Ectodermal cell (in vitro differentiated cells): ENCODE measurements at regions not wholly inside any gene's neighbourhood (a gene's known extent, or its start where the extent isn't known, plus 50 kb on each side); places are given as distances from the start of the nearest gene placed in this dataset.

ENCODE experiments used
- H3K27ac ChIP-seq: 2 replicates; pipeline ENCODE4 v1.7.0; 2013; ENCODE audit warnings: mild to moderate bottlenecking, low read depth, low read length; ENCODE audit not compliant: insufficient read depth, poor library complexity, severe bottlenecking
- H3K27me3 ChIP-seq: 2 replicates; pipeline ENCODE4 v1.7.0; 2013; ENCODE audit warnings: mild to moderate bottlenecking, low read length; ENCODE audit not compliant: insufficient read depth, control insufficient read depth, poor library complexity, severe bottlenecking
- H3K36me3 ChIP-seq: one replicate; pipeline ENCODE4 v1.7.0; 2013; ENCODE audit warnings: low read length; ENCODE audit not compliant: control insufficient read depth, insufficient read depth
- H3K4me1 ChIP-seq: one replicate; pipeline ENCODE4 v1.7.0; 2013; ENCODE audit warnings: low read length; ENCODE audit not compliant: control insufficient read depth, insufficient read depth
- H3K4me3 ChIP-seq: 2 replicates; pipeline ENCODE4 v1.7.0; 2013; ENCODE audit warnings: low read depth, low read length, control low read depth; ENCODE audit not compliant: insufficient read depth
- H3K9me3 ChIP-seq: 2 replicates; pipeline ENCODE4 v1.7.0; 2013; ENCODE audit warnings: mild to moderate bottlenecking, low read length, moderate library complexity; ENCODE audit not compliant: control insufficient read depth
- WGBS, 2 experiments: methylation state at CpG; one replicate each; pipeline ENCODE4 v1.1.7; 2013; ENCODE audit warnings: missing lambda C conversion rate in 2 of 2; 5-methylcytosine and 5-hydroxymethylcytosine counted together

DNA sequence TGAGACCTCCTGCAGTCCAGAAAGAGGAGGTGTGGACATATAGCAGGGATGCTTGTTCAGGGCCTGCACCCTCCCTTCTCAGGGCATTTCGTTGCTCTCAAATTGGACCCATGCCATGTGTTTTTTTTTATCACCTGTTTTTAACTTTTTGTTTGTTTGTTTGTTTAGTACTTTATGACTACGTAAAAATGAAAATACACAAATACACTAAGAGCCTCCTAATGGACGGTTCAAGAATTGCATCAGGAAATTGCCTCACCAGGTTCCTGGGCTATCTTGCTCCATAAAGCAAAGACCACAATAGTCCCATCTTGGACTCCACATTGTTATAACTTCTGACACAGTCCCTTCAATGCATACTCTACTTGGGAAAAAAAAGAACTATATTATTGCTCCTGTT is 1685.9 kb upstream of the TENM3 start:
- H3K36me3 ChIP-seq: no peaks in the 10 kb centered on the region
- H3K27me3 ChIP-seq: no peaks in the 10 kb centered on the region
- H3K4me3 ChIP-seq: no peak overlapping the region
- no peaks in the 10 kb centered on the region for H3K4me1 ChIP-seq
- WGBS, 2 experiments: 90 to 97% methylated on average over 2 to 3 of the region's 3 CpGs
- H3K27ac ChIP-seq: no peak overlapping the region
- H3K9me3 ChIP-seq: no peaks in the 10 kb centered on the region

DNA sequence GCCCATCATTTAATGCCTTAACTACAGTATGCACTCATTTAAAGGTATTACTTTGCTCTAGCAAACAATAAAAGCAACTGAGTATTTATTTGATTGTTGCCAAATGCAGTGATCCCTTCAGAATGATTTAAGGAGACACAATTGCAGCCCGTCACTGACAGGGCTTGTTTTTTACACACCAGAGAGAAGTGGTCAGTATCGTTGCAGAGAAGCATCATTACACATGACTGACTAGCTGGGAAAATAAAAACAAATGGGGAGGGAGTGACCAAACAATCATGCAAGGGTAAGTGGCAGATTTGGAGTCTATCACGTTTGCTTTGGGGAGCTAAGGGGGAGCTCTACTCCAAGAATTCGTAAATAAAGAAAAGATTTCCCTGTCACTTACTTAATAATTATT is 1685.3 kb upstream of the TENM3 start:
- no peak overlapping the region for H3K4me3 ChIP-seq
- H3K27ac ChIP-seq: no peak overlapping the region
- no peaks in the 10 kb centered on the region for H3K27me3 ChIP-seq
- H3K36me3 ChIP-seq: no peaks in the 10 kb centered on the region
- WGBS, 2 experiments: 86 to 88% methylated on average over 3 to 4 of the region's 4 CpGs
- no peaks in the 10 kb centered on the region for H3K9me3 ChIP-seq
- no peaks in the 10 kb centered on the region for H3K4me1 ChIP-seq

DNA sequence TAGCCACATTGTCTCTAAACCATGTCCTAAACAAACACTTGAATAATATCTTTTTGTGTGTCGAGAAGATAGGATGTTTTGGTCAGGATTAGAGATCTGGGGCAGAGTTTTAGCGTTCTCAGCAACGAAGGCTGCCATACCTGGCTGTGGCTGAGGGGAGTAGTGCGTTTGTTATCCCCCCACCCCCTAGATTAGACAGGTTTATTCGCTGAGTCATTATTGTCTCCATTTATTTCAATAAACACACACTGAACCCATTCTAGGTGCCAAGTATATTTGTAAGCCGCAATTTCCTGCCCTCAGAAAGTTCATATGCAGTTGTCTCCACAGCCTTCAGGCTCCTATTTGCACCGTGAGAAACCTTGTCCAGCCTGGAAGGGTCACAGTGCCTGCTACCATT is 1684.8 kb upstream of the TENM3 start:
- Histone ChIP-seq H3K4me3 (no peak overlapping the region), H3K27ac (no peak overlapping the region), H3K4me1 (no peaks in the 10 kb centered on the region), H3K27me3 (no peaks in the 10 kb centered on the region), H3K36me3 (no peaks in the 10 kb centered on the region), H3K9me3 (no peaks in the 10 kb centered on the region)
- 78 to 81% methylated on average over 7 of the region's 7 CpGs for WGBS, 2 experiments

DNA sequence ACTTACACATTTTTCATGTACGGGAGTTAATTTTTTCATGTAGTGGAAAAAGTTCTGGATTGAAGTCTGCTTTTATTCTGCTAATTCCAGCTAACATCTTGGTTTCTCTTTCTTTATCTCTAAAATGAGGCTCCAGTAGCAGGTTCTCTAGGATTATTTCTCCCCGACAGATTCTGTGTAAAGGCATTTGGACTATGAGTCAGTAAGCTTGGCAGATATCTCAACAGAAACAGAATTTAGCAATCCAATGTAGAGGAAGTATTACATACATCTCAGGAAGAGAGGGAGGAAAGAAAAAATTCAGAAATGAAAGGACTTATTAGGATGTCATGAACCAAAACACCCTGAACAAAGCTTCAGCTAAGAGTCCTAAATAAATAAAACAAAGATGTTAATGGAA is 1682.3 kb upstream of the TENM3 start:
- Histone ChIP-seq H3K27ac (no peak overlapping the region), H3K4me1 (no peaks in the 10 kb centered on the region), H3K36me3 (no peaks in the 10 kb centered on the region), H3K9me3 (no peaks in the 10 kb centered on the region), H3K27me3 (no peaks in the 10 kb centered on the region), H3K4me3 (no peak overlapping the region)
- 94 to 100% methylated on average over 1 to 2 of the region's 2 CpGs for WGBS, 2 experiments

DNA sequence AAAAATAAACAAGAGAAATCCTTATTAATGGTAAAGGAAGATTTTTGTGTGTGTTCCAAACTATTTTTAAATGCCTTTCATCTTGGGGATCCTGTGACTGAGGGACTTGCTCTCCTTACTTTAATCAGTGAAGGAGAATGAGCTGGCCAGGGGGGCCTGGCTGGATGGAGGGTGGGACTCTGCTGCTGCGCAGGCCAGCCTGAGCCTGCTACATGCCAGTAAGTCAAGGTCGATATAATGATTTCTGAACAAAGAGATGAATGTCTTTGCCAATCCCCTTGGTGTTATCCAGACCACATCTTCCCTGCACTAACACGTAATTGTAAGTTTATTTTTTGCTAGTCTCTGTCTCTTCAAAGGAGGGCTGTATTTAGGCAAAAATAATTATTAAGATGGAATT is 1679.2 kb upstream of the TENM3 start:
- Histone ChIP-seq H3K27ac (no peak overlapping the region), H3K36me3 (no peaks in the 10 kb centered on the region), H3K27me3 (no peaks in the 10 kb centered on the region), H3K9me3 (no peaks in the 10 kb centered on the region), H3K4me3 (no peak overlapping the region), H3K4me1 (no peaks in the 10 kb centered on the region)
- WGBS, 2 experiments: 95 to 96% methylated on average over 2 to 3 of the region's 3 CpGs

DNA sequence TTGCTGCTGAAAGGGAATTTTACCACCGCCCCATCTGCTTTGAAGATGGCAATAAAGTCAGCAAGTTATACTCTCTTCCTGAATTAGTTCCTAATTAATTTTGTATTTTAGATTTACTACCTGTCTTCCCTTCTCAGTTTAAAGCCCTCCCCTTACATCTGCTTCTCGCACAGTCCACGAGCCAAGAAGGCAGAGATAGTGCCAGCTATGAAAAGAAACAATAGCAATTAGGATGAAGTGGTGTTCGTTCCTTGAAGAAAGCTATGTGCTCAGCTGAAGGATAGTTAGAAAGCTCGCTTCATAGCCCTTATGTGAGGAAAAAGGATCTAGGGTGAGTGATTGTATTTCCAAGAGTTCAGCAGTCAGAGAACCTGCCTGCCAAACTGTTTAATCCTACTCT is 1678.8 kb upstream of the TENM3 start:
- no peak overlapping the region for H3K4me3 ChIP-seq
- H3K36me3 ChIP-seq: no peaks in the 10 kb centered on the region
- no peak overlapping the region for H3K27ac ChIP-seq
- H3K27me3 ChIP-seq: no peaks in the 10 kb centered on the region
- no peaks in the 10 kb centered on the region for H3K4me1 ChIP-seq
- WGBS, 2 experiments: 92 to 94% methylated on average over 5 of the region's 5 CpGs
- no peaks in the 10 kb centered on the region for H3K9me3 ChIP-seq

DNA sequence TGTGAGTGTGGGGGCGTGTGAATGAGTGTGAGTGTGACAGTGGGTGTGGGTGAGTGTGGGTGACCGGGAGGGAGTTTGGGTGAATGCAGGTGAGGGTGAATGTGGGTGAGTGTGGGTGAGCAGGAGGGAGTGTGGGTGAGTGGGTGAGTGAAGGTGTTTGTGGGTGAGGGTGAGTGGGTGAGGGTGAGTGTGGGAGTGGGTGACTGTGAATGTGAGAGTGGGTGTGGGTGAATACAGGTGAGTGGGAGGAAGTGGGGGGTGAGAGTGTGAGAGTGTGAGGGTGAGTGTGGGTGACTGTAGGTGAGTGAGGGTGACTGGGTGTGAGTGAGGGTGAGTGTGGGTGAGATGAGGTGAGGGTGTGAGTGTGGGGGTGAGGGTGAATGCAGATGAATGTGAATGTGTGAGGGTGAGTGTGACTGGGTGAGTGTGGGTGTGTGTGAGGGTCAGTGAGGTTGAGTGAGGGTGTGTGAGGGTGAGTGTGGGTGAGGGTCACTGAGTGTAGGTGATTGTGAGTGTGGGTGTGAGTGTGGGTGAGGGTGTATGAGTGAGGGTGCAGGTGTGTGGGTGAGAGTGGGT is 1677.3 kb upstream of the TENM3 start:
- Histone ChIP-seq H3K4me3 (no peak overlapping the region), H3K4me1 (no peaks in the 10 kb centered on the region)

DNA sequence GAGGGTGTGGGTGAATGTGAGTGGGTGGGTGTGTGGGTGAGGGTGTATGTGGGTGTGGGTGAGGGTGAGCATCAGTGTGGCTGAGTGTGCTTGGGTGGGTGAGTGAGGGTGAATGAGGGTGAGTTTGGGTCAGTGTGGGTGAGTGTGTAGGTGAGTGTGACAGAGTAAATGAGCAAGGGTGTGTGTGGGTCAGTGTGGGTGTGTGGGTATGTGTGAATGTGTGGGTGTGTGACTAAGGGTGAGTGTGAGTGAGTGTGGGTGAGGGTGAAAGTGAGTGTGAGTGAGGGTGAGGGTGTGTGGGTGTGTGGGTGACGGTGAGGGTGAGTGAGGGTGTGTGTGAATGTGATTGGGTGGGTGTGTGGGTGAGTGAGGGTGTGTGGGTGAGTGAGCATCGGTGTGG is 1676.7 kb upstream of the TENM3 start:
- no peaks in the 10 kb centered on the region for H3K36me3 ChIP-seq
- H3K27ac ChIP-seq: no peak overlapping the region
- H3K4me3 ChIP-seq: no peak overlapping the region
- no peaks in the 10 kb centered on the region for H3K4me1 ChIP-seq
- H3K9me3 ChIP-seq: no peaks in the 10 kb centered on the region
- WGBS, 2 experiments: 46 to 50% methylated on average over 2 of the region's 2 CpGs
- no peaks in the 10 kb centered on the region for H3K27me3 ChIP-seq

More for the DNA sequence above, 1677.3 kb upstream of the TENM3 start:
- H3K9me3 ChIP-seq: no peaks in the 10 kb centered on the region
- H3K36me3 ChIP-seq: no peaks in the 10 kb centered on the region
- whole genome bisulfite sequencing, 2 experiments: 48 to 50% methylated on average over 2 of the region's 2 CpGs
- H3K27me3 ChIP-seq: no peaks in the 10 kb centered on the region
- H3K27ac ChIP-seq: no peak overlapping the region

DNA sequence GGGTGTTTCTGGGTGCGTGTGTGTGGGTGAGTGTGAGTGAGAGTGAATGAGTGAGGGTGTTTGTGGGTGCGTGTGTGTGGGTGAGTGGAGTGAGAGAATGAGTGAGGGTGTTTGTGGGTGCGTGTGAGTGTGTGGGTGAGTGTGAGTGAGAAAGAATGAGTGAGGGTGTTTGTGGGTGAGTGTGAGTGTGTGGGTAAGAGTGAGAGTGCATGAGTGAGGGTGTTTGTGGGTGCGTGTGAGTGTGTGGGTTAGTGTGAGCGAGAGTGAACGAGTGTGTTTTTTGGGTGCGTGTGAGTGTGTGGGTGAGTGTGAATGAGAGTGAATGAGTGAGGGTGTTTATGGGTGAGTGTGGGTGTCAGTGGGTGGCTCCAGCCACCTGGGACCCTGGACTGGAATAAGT is 1676.1 kb upstream of the TENM3 start:
- Histone ChIP-seq H3K36me3 (no peaks in the 10 kb centered on the region), H3K4me1 (no peaks in the 10 kb centered on the region), H3K4me3 (no peak overlapping the region), H3K9me3 (no peaks in the 10 kb centered on the region), H3K27ac (no peak overlapping the region), H3K27me3 (no peaks in the 10 kb centered on the region)
- 80 to 87% methylated on average over 7 of the region's 7 CpGs for WGBS, 2 experiments

DNA sequence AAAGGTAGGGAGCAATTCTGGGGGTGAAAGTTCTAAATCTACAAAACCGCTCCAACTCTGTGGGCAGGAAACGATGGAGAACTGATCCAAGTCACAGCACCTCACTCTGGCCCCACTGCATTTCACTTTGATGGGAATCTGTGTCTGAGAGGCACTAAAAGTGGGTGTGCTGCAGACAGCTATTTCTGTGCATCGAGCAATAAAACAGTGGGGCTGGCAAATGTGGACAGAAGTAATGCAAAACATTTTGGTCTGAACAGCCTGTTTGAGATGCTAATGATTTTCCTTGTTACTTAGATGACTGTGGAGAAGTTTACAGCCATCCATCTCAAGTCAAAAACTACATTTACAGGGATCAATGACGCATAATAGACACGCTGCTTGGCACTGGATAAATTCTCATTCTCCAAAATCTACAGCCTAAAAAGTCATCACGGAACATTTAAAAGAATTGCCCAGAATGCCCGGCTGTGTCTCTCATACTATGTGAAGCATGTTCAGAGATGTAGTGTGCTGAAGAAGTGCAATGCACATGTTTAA is 1671.6 kb upstream of the TENM3 start:
- Histone ChIP-seq H3K36me3 (no peaks in the 10 kb centered on the region), H3K4me3 (no peak overlapping the region), H3K9me3 (no peaks in the 10 kb centered on the region), H3K27me3 (no peaks in the 10 kb centered on the region), H3K27ac (no peak overlapping the region), H3K4me1 (no peaks in the 10 kb centered on the region)
- 80 to 82% methylated on average over 7 of the region's 7 CpGs for WGBS, 2 experiments

DNA sequence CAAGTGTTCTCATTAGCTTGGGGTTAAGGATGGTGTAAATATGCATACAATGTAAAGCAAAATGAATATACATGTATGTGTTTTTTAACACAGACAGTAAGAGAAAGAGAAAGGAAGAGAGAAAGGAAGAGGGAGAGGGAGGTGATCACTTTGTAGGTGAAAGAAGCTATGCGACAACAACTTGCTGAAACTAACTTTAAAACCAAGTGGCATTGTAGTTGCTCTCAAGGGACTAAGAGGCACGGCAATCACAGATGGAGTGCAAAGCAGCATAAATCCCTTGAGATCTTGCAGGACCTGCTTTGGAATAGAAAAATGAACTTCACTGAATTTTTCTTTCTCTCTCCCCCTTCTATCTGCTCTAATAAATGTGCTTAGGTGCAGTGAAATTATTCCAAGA is 1665.0 kb upstream of the TENM3 start:
- WGBS, 2 experiments: 90 to 92% methylated on average over 2 of the region's 2 CpGs
- H3K4me1 ChIP-seq: no peaks in the 10 kb centered on the region
- no peak overlapping the region for H3K4me3 ChIP-seq
- no peaks in the 10 kb centered on the region for H3K27me3 ChIP-seq
- no peaks in the 10 kb centered on the region for H3K9me3 ChIP-seq
- H3K36me3 ChIP-seq: no peaks in the 10 kb centered on the region
- no peak overlapping the region for H3K27ac ChIP-seq
